Caco-2 (cell line): ENCODE measurements at regions not wholly inside any gene's neighbourhood (a gene's known extent, or its start where the extent isn't known, plus 50 kb on each side); places are given as distances from the start of the nearest gene placed in this dataset.

Source experiments
- BruUV-seq: library from RNA; stranded (reverse); fragments of 400-500 nt; replicated peaks from 2 replicates; lab custom pipeline; 2021; lab: Mats Ljungman, UMichigan
- CTCF ChIA-PET: fragments of 300-600 bp; sonication (Branson Sonifier 250); formaldehyde crosslinking; loops from one replicate; lab custom pipeline; 2022; ENCODE audit warnings: antibody characterized with exemption; lab: Charles Lee
- POLR2A ChIA-PET: fragments of 300-600 bp; sonication (Branson Sonifier 250); formaldehyde crosslinking; loops from one replicate; lab custom pipeline; 2022; ENCODE audit warnings: antibody characterized with exemption; lab: Charles Lee
- DNase-seq, 2 experiments: peaks; one replicate each; pipeline versions ENCODE4 v3.0.0 to v3.0.0-alpha.2; 2020 to 2022
- H3K27me3 ChIP-seq: replicated peaks from 2 replicates; pipeline ENCODE4 v1.6.0; 2011; ENCODE audit warnings: low read length; ENCODE audit not compliant: control insufficient read depth, insufficient read depth
- H3K36me3 ChIP-seq: 2 replicates; pipeline ENCODE4 v1.5.1; 2011; ENCODE audit warnings: low read length; ENCODE audit not compliant: control insufficient read depth, insufficient read depth
- H3K4me1 ChIP-seq: fragments of 250-450 bp; sonication (Bioruptor Pico); 2 replicates; pipeline ENCODE4 v1.5.1; 2020; ENCODE audit warnings: mild to moderate bottlenecking
- H3K4me3 ChIP-seq: 2 replicates; pipeline ENCODE4 v1.5.1; 2011; ENCODE audit warnings: low read depth, mild to moderate bottlenecking, control low read depth, low read length
- H3K9me3 ChIP-seq: fragments of 250-450 bp; sonication (Bioruptor Pico); 2 replicates; pipeline ENCODE4 v1.5.1; 2020; ENCODE audit warnings: mild to moderate bottlenecking, moderate library complexity
- H3K27ac Mint-ChIP-seq: one replicate; pipeline ENCODE4 v1.8.0; 2022; ENCODE audit warnings: mixed read lengths; ENCODE audit not compliant: unreplicated experiment
- H3K27me3 Mint-ChIP-seq: one replicate; pipeline ENCODE4 v1.8.0; 2022; ENCODE audit warnings: mixed read lengths; ENCODE audit not compliant: insufficient read depth, unreplicated experiment
- H3K36me3 Mint-ChIP-seq: one replicate; pipeline ENCODE4 v1.8.0; 2022; ENCODE audit warnings: mild to moderate bottlenecking, mixed read lengths; ENCODE audit not compliant: insufficient read depth, unreplicated experiment
- H3K4me1 Mint-ChIP-seq: one replicate; pipeline ENCODE4 v1.8.0; 2022; ENCODE audit warnings: low read depth, mixed read lengths; ENCODE audit not compliant: unreplicated experiment
- H3K4me3 Mint-ChIP-seq: one replicate; pipeline ENCODE4 v1.8.0; 2022; ENCODE audit warnings: mild to moderate bottlenecking, moderate library complexity, mixed read lengths; ENCODE audit not compliant: unreplicated experiment
- H3K9me3 Mint-ChIP-seq: one replicate; pipeline ENCODE4 v1.8.0; 2022; ENCODE audit warnings: mixed read lengths; ENCODE audit not compliant: unreplicated experiment
- intact Hi-C: fragments of 100-400 bp; cut with micrococcal nuclease; formaldehyde crosslinking; loops from one replicate; pipeline ENCODE4 v1.10.0; 2022; ENCODE audit not compliant: unreplicated experiment
- TF ChIP-seq, protein P1 (sequence below), 2 experiments: fragments of 200-600 bp in 1 of 2; IDR thresholded peaks; 1 replicate in 1 of 2; 2 replicates in 1 of 2; pipeline versions ENCODE4 v1.5.1 to v1.8.0; 2011 to 2022; ENCODE audit warnings: antibody characterized with exemption in 1 of 2, control low read depth in 1 of 2, inconsistent platforms in 1 of 2, low read depth in 1 of 2, low read length in 1 of 2, mild to moderate bottlenecking in 1 of 2, moderate library complexity in 1 of 2; ENCODE audit not compliant: insufficient read depth in 1 of 2, severe bottlenecking in 1 of 2, unreplicated experiment in 1 of 2

DNA sequence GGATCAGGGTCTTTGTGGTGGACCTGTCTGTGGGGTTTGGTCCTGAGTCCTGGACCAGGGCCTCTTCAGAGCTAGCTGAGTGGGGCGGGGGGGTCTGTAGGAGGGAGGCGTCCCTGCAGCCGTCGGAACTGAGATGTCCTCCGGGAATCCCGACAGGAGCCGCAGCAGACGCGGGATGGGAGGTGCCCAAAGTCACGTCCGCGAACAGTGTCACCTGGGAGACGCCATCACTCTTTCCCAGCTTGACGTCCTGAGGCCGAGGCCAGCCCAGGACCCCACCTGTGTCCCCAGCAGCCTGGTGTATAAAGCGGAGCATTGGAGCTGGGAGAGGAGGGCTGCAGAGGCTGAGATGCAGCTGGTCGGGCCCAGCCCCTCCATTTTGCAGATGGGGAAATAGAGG, 1234.7 kb downstream of the BRD1 start:
- Histone ChIP-seq H3K4me3 (no peak overlapping the region), H3K4me1 (no peaks in the 10 kb centered on the region), H3K9me3 (no peaks in the 10 kb centered on the region), H3K27me3 (no peaks in the 10 kb centered on the region), H3K36me3 (no peaks in the 10 kb centered on the region)
- Mint-ChIP-seq H3K4me3 (no peak overlapping the region), H3K36me3 (no peaks in the 10 kb centered on the region), H3K27ac (no peak overlapping the region), H3K27me3 (no peaks in the 10 kb centered on the region), H3K4me1 (no peaks in the 10 kb centered on the region), H3K9me3 (no peaks in the 10 kb centered on the region)
- ChIA-PET CTCF (no interaction called here), POLR2A (no interaction called here)
- intact Hi-C loops = no loop called here
- no peak for DNase-seq
- BruUV-seq = no TSS peak
- TF ChIP-seq, protein P1, sequence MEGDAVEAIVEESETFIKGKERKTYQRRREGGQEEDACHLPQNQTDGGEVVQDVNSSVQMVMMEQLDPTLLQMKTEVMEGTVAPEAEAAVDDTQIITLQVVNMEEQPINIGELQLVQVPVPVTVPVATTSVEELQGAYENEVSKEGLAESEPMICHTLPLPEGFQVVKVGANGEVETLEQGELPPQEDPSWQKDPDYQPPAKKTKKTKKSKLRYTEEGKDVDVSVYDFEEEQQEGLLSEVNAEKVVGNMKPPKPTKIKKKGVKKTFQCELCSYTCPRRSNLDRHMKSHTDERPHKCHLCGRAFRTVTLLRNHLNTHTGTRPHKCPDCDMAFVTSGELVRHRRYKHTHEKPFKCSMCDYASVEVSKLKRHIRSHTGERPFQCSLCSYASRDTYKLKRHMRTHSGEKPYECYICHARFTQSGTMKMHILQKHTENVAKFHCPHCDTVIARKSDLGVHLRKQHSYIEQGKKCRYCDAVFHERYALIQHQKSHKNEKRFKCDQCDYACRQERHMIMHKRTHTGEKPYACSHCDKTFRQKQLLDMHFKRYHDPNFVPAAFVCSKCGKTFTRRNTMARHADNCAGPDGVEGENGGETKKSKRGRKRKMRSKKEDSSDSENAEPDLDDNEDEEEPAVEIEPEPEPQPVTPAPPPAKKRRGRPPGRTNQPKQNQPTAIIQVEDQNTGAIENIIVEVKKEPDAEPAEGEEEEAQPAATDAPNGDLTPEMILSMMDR (IDR thresholded peaks at IDR 0.05; ENCODE audit: insufficient read depth in 1 of 2, low read depth in 1 of 2, low read length in 1 of 2, severe bottlenecking in 1 of 2, unreplicated experiment in 1 of 2) = no peak

DNA sequence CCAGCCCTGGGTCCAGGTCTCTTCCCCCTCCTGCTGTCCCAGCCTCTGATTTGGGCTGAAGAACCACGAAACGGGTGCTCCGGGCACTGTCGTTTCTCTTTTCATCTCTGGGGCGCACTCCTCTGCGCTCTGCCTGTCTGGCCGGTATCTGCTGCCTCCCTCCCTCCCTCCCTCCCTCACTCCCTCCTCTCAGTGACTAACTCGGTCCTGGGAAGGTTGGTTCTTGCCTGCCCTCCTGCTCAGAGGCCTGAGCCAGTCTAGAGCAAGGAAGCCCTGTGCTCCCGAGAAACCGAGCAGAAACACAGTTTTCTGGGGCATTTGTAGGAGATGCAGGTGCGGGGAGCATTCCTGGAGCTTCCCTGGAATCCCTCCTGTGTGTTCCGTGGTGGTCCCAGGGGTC, 1235.2 kb downstream of the BRD1 start:
- no peaks in the 10 kb centered on the region for H3K27me3 ChIP-seq
- CTCF ChIA-PET = no interaction called here
- POLR2A ChIA-PET = no interaction called here

DNA sequence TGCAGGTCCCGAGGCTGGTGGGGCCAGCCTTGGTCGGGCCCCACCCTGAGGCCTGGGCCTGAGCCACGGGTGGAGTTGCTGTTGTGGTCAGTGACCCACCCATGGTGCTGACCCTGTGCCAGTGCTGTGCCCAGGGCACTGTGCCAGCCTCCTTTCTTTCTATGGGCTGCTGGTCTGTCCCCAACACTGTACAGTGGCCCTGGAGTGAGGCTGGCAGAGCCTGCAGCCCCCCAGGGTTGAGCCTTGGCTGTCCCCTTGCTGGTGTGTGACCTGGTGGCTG, 1235.7 kb downstream of the BRD1 start:
- intact Hi-C loops = no loop called here
- H3K27me3 ChIP-seq = no peaks in the 10 kb centered on the region
- Mint-ChIP-seq H3K27me3 (no peaks in the 10 kb centered on the region), H3K9me3 (no peaks in the 10 kb centered on the region), H3K36me3 (no peaks in the 10 kb centered on the region), H3K27ac (no peak overlapping the region), H3K4me1 (no peaks in the 10 kb centered on the region), H3K4me3 (no peak overlapping the region)
- POLR2A ChIA-PET = no interaction called here
- CTCF ChIA-PET = no interaction called here
- no TSS peak for BruUV-seq
- no peaks in the 10 kb centered on the region for H3K9me3 ChIP-seq
- no peaks in the 10 kb centered on the region for H3K36me3 ChIP-seq
- TF ChIP-seq, protein P1 (IDR thresholded peaks at IDR 0.05; ENCODE audit: insufficient read depth in 1 of 2, low read depth in 1 of 2, low read length in 1 of 2, severe bottlenecking in 1 of 2, unreplicated experiment in 1 of 2) = no peak
- DNase-seq = no peak
- H3K4me3 ChIP-seq = no peak overlapping the region
- no peaks in the 10 kb centered on the region for H3K4me1 ChIP-seq

More for the DNA sequence above, 1235.2 kb downstream of the BRD1 start:
- Histone ChIP-seq H3K4me3 (no peak overlapping the region), H3K9me3 (no peaks in the 10 kb centered on the region), H3K4me1 (no peaks in the 10 kb centered on the region), H3K36me3 (no peaks in the 10 kb centered on the region)
- H3K9me3 Mint-ChIP-seq = no peaks in the 10 kb centered on the region
- no peaks in the 10 kb centered on the region for H3K36me3 Mint-ChIP-seq
- no peak overlapping the region for H3K4me3 Mint-ChIP-seq
- H3K27ac Mint-ChIP-seq = no peak overlapping the region
- intact Hi-C loops = no loop called here
- DNase-seq = no peak
- no TSS peak for BruUV-seq
- TF ChIP-seq, protein P1 (IDR thresholded peaks at IDR 0.05; ENCODE audit: insufficient read depth in 1 of 2, low read depth in 1 of 2, low read length in 1 of 2, severe bottlenecking in 1 of 2, unreplicated experiment in 1 of 2) = no peak
- H3K27me3 Mint-ChIP-seq = no peaks in the 10 kb centered on the region
- H3K4me1 Mint-ChIP-seq = no peaks in the 10 kb centered on the region
